ENCODE measurements at regions not wholly inside any gene's neighbourhood (a gene's known extent, or its start where the extent isn't known, plus 50 kb on each side); places are given as distances from the start of the nearest gene placed in this dataset.

GRCh38 chr1:208374391-208374941 lies 130.3 kb upstream of the PLXNA2 start:
- ATAC-seq (no peak), DNase-seq (ENCODE audit: low spot score in 2 of 2) (no peak)
- no peaks in the 10 kb centered on the region for H3K9me3 Mint-ChIP-seq
- H3K27ac Mint-ChIP-seq: no peak overlapping the region
- H3K36me3 Mint-ChIP-seq: no peaks in the 10 kb centered on the region

- no peaks in the 10 kb centered on the region for H3K36me3 Mint-ChIP-seq
- ATAC-seq: no peak
- no peaks in the 10 kb centered on the region for H3K9me3 Mint-ChIP-seq
- no peak overlapping the region for H3K27ac Mint-ChIP-seq
- no peak for DNase-seq (ENCODE audit: low spot score in 2 of 2)
Observed at GRCh38 chr1:208381481-208381880, 137.3 kb upstream of the PLXNA2 start.

- no peak overlapping the region for H3K27ac Mint-ChIP-seq
- no peaks in the 10 kb centered on the region for H3K9me3 Mint-ChIP-seq
- ATAC-seq (no peak), DNase-seq (ENCODE audit: low spot score in 2 of 2) (no peak)
- H3K36me3 Mint-ChIP-seq: no peaks in the 10 kb centered on the region
Observed at GRCh38 chr1:208387908-208388811, 144.0 kb upstream of the PLXNA2 start.

- Mint-ChIP-seq H3K27ac (no peak overlapping the region), H3K9me3 (no peaks in the 10 kb centered on the region), H3K36me3 (no peaks in the 10 kb centered on the region)
- DNase-seq (ENCODE audit: low spot score in 2 of 2) (no peak), ATAC-seq (no peak)
Observed at GRCh38 chr1:208393416-208393815, 149.2 kb upstream of the PLXNA2 start.

- DNase-seq (ENCODE audit: low spot score in 2 of 2) (no peak), ATAC-seq (no peak)
- H3K36me3 Mint-ChIP-seq: no peaks in the 10 kb centered on the region
- peaks cover 0 to under 1% of the 10 kb centered on the region in 2 donors for H3K9me3 Mint-ChIP-seq
- H3K27ac Mint-ChIP-seq: no peak overlapping the region
Observed at GRCh38 chr1:208393826-208394225, 149.6 kb upstream of the PLXNA2 start.

GRCh38 chr1:208397286-208397685 lies 153.1 kb upstream of the PLXNA2 start:
- Mint-ChIP-seq H3K27ac (no peak overlapping the region), H3K9me3 (peaks cover 0 to 4% of the 10 kb centered on the region in 2 donors), H3K36me3 (no peaks in the 10 kb centered on the region)
- ATAC-seq: no peak
- no peak for DNase-seq (ENCODE audit: low spot score in 2 of 2)

GRCh38 chr1:208405014-208405413 lies 160.8 kb upstream of the PLXNA2 start:
- no peak for DNase-seq (ENCODE audit: low spot score in 2 of 2)
- no peaks in the 10 kb centered on the region for H3K9me3 Mint-ChIP-seq
- no peak overlapping the region for H3K27ac Mint-ChIP-seq
- no peaks in the 10 kb centered on the region for H3K36me3 Mint-ChIP-seq
- no peak for ATAC-seq

- Mint-ChIP-seq H3K27ac (no peak overlapping the region), H3K36me3 (no peaks in the 10 kb centered on the region), H3K9me3 (no peaks in the 10 kb centered on the region)
- ATAC-seq (no peak), DNase-seq (ENCODE audit: low spot score in 2 of 2) (no peak)
Observed at GRCh38 chr1:208409176-208409575, 165.0 kb upstream of the PLXNA2 start.

- no peak for ATAC-seq
- Mint-ChIP-seq H3K9me3 (no peaks in the 10 kb centered on the region), H3K36me3 (no peaks in the 10 kb centered on the region)
Observed at GRCh38 chr1:208410409-208410808, 166.2 kb upstream of the PLXNA2 start.

GRCh38 chr1:208413006-208413405 lies 168.8 kb upstream of the PLXNA2 start:
- ATAC-seq: no peak
- Mint-ChIP-seq H3K36me3 (no peaks in the 10 kb centered on the region), H3K9me3 (no peaks in the 10 kb centered on the region)

More at GRCh38 chr1:208410409-208410808, 166.2 kb upstream of the PLXNA2 start:
- H3K27ac Mint-ChIP-seq: no peak overlapping the region
- no peak for DNase-seq (ENCODE audit: low spot score in 2 of 2)

GRCh38 chr1:208418667-208419066 lies 174.5 kb upstream of the PLXNA2 start:
- DNase-seq (ENCODE audit: low spot score in 2 of 2): no peak
- Mint-ChIP-seq H3K27ac (no peak overlapping the region), H3K36me3 (no peaks in the 10 kb centered on the region), H3K9me3 (no peaks in the 10 kb centered on the region)
- no peak for ATAC-seq

More at GRCh38 chr1:208413006-208413405, 168.8 kb upstream of the PLXNA2 start:
- DNase-seq (ENCODE audit: low spot score in 2 of 2): no peak
- no peak overlapping the region for H3K27ac Mint-ChIP-seq

GRCh38 chr1:208419746-208420420 lies 175.7 kb upstream of the PLXNA2 start:
- H3K36me3 Mint-ChIP-seq: no peaks in the 10 kb centered on the region
- DNase-seq (ENCODE audit: low spot score in 2 of 2): no peak
- H3K27ac Mint-ChIP-seq: no peak overlapping the region
- no peak for ATAC-seq
- H3K9me3 Mint-ChIP-seq: no peaks in the 10 kb centered on the region

GRCh38 chr1:208420696-208421095 lies 176.5 kb upstream of the PLXNA2 start:
- Mint-ChIP-seq H3K27ac (no peak overlapping the region), H3K9me3 (no peaks in the 10 kb centered on the region), H3K36me3 (no peaks in the 10 kb centered on the region)
- DNase-seq (ENCODE audit: low spot score in 2 of 2) (no peak), ATAC-seq (no peak)

- Mint-ChIP-seq H3K36me3 (no peaks in the 10 kb centered on the region), H3K9me3 (no peaks in the 10 kb centered on the region), H3K27ac (no peak overlapping the region)
- DNase-seq (ENCODE audit: low spot score in 2 of 2): no peak
- ATAC-seq: no peak
Observed at GRCh38 chr1:208421486-208421885, 177.3 kb upstream of the PLXNA2 start.

GRCh38 chr1:208423526-208423925 lies 179.3 kb upstream of the PLXNA2 start:
- no peaks in the 10 kb centered on the region for H3K36me3 Mint-ChIP-seq
- no peak overlapping the region for H3K27ac Mint-ChIP-seq
- ATAC-seq (no peak), DNase-seq (ENCODE audit: low spot score in 2 of 2) (no peak)
- H3K9me3 Mint-ChIP-seq: no peaks in the 10 kb centered on the region

- no peaks in the 10 kb centered on the region for H3K36me3 Mint-ChIP-seq
- DNase-seq (ENCODE audit: low spot score in 2 of 2): no peak
- ATAC-seq: no peak
- peaks cover 0 to 3% of the 10 kb centered on the region in 2 donors for H3K9me3 Mint-ChIP-seq
- no peak overlapping the region for H3K27ac Mint-ChIP-seq
Observed at GRCh38 chr1:208425096-208425495, 180.9 kb upstream of the PLXNA2 start.

- Mint-ChIP-seq H3K9me3 (peaks cover 0 to 3% of the 10 kb centered on the region in 2 donors), H3K36me3 (no peaks in the 10 kb centered on the region), H3K27ac (no peak overlapping the region)
- DNase-seq (ENCODE audit: low spot score in 2 of 2) (no peak), ATAC-seq (no peak)
Observed at GRCh38 chr1:208430220-208430619, 186.0 kb upstream of the PLXNA2 start.

Measured in activated naive CD4-positive, alpha-beta T cell treated with anti-CD3 and anti-CD28 coated beads, Interleukin-2, amount 50 U/mL, for 72 hours (primary cell).